ENCODE measurements at regions not wholly inside any gene's neighbourhood (a gene's known extent, or its start where the extent isn't known, plus 50 kb on each side); places are given as distances from the start of the nearest gene placed in this dataset.

- no peaks in the 10 kb centered on the region for H3K36me3 ChIP-seq
- intact Hi-C loops (cut with DNase I): no loop called here
- no peak for DNase-seq
- no peaks in the 10 kb centered on the region for H3K9me3 ChIP-seq
- H3K4me3 ChIP-seq: no peak overlapping the region
- no peak for ATAC-seq
- H3K4me1 ChIP-seq: no peaks in the 10 kb centered on the region
- no peaks in the 10 kb centered on the region for H3K27me3 ChIP-seq
- no peak overlapping the region for H3K27ac ChIP-seq
- TF ChIP-seq CTCF (IDR thresholded peaks at IDR 0.05): no peak
Observed at GRCh38 chr2:167712275-167712674, 535.1 kb downstream of the STK39 start.

GRCh38 chr2:167708998-167709397 lies 538.4 kb downstream of the STK39 start:
- intact Hi-C loops (cut with DNase I): no loop called here
- Histone ChIP-seq H3K27me3 (no peaks in the 10 kb centered on the region), H3K9me3 (no peaks in the 10 kb centered on the region), H3K27ac (no peak overlapping the region), H3K36me3 (no peaks in the 10 kb centered on the region), H3K4me3 (no peak overlapping the region), H3K4me1 (no peaks in the 10 kb centered on the region)
- DNase-seq: no peak
- ATAC-seq: no peak
- TF ChIP-seq CTCF (IDR thresholded peaks at IDR 0.05): no peak

- H3K4me1 ChIP-seq: no peaks in the 10 kb centered on the region
- DNase-seq (no peak), ATAC-seq (no peak)
- H3K9me3 ChIP-seq: no peaks in the 10 kb centered on the region
- no peak for TF ChIP-seq CTCF (IDR thresholded peaks at IDR 0.05)
- H3K36me3 ChIP-seq: no peaks in the 10 kb centered on the region
- intact Hi-C loops (cut with DNase I): no loop called here
- no peak overlapping the region for H3K27ac ChIP-seq
- no peak overlapping the region for H3K4me3 ChIP-seq
- no peaks in the 10 kb centered on the region for H3K27me3 ChIP-seq
Observed at GRCh38 chr2:167706800-167707199, 540.6 kb downstream of the STK39 start.

GRCh38 chr2:167703441-167703840 lies 544.0 kb downstream of the STK39 start:
- Histone ChIP-seq H3K27ac (no peak overlapping the region), H3K4me3 (no peak overlapping the region), H3K27me3 (no peaks in the 10 kb centered on the region), H3K36me3 (no peaks in the 10 kb centered on the region), H3K9me3 (no peaks in the 10 kb centered on the region), H3K4me1 (no peaks in the 10 kb centered on the region)
- intact Hi-C loops (cut with DNase I): no loop called here
- no peak for TF ChIP-seq CTCF (IDR thresholded peaks at IDR 0.05)
- DNase-seq (no peak), ATAC-seq (no peak)

GRCh38 chr2:167702227-167702626 lies 545.2 kb downstream of the STK39 start:
- TF ChIP-seq CTCF (IDR thresholded peaks at IDR 0.05): no peak
- ATAC-seq: no peak
- no peaks in the 10 kb centered on the region for H3K4me1 ChIP-seq
- no peaks in the 10 kb centered on the region for H3K9me3 ChIP-seq
- H3K4me3 ChIP-seq: no peak overlapping the region
- intact Hi-C loops (cut with DNase I): no loop called here
- no peak overlapping the region for H3K27ac ChIP-seq
- H3K27me3 ChIP-seq: no peaks in the 10 kb centered on the region
- H3K36me3 ChIP-seq: no peaks in the 10 kb centered on the region
- DNase-seq: no peak

GRCh38 chr2:167701651-167702050 lies 545.7 kb downstream of the STK39 start:
- intact Hi-C loops (cut with DNase I): no loop called here
- H3K9me3 ChIP-seq: no peaks in the 10 kb centered on the region
- no peaks in the 10 kb centered on the region for H3K4me1 ChIP-seq
- DNase-seq: no peak
- no peak for ATAC-seq
- H3K27ac ChIP-seq: no peak overlapping the region
- TF ChIP-seq CTCF (IDR thresholded peaks at IDR 0.05): no peak
- no peak overlapping the region for H3K4me3 ChIP-seq
- H3K27me3 ChIP-seq: no peaks in the 10 kb centered on the region
- no peaks in the 10 kb centered on the region for H3K36me3 ChIP-seq
